ENCODE measurements at regions not wholly inside any gene's neighbourhood (a gene's known extent, or its start where the extent isn't known, plus 50 kb on each side); places are given as distances from the start of the nearest gene placed in this dataset.

DNA sequence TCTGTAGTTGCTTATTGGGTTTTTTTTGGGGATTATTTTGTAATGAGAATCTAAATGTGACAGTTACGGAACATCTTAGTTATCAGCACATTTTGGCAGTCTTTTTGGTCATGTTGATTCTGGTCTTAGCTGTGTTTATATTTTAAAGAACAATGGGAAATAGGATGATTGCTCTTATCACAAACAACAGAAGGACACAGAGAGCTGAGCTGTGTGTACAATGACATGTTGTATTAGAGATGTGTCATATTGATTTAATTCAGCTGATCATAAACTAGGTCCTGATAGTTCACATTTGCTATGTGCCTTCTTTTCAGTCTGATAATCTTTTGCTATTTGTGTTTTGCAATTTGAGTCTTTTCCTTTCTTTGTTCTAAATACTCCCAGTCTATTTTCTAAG, 781.7 kb downstream of the TRHDE start:
- TF ChIP-seq, protein P1, sequence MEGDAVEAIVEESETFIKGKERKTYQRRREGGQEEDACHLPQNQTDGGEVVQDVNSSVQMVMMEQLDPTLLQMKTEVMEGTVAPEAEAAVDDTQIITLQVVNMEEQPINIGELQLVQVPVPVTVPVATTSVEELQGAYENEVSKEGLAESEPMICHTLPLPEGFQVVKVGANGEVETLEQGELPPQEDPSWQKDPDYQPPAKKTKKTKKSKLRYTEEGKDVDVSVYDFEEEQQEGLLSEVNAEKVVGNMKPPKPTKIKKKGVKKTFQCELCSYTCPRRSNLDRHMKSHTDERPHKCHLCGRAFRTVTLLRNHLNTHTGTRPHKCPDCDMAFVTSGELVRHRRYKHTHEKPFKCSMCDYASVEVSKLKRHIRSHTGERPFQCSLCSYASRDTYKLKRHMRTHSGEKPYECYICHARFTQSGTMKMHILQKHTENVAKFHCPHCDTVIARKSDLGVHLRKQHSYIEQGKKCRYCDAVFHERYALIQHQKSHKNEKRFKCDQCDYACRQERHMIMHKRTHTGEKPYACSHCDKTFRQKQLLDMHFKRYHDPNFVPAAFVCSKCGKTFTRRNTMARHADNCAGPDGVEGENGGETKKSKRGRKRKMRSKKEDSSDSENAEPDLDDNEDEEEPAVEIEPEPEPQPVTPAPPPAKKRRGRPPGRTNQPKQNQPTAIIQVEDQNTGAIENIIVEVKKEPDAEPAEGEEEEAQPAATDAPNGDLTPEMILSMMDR (IDR thresholded peaks at IDR 0.05; ENCODE audit: borderline replicate concordance, extremely low read depth, insufficient read depth), result no peak
- no peak for FAIRE-seq
- no peak for DNase-seq

DNA sequence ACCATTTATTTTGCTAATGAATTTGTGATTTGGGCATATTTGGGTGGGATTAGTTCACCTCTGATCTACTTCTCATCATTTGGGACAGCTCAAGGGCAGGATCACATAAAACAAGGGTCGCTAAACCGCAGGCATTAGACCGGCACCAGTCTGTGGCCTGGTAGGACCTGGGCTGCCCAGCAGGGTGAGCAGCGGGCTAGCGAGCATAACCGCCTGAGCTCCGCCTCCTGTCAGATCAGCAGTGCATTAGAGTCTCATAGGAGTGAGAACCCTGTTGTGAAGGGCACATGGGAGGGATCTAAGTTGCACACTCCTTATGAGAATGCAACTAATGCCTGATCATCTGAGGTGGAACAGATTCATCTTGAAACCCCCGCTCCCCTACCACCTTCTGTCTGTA, 785.3 kb downstream of the TRHDE start:
- Histone ChIP-seq H3K4me1 (ENCODE audit: control insufficient read depth in 2 of 3, insufficient read depth in 2 of 3, low read depth in 1 of 3, low read length in 3 of 3) (no peaks in the 10 kb centered on the region), H3K27ac (ENCODE audit: low read depth in 2 of 2, low read length in 2 of 2) (no peak overlapping the region), H3K9me3 (ENCODE audit: control insufficient read depth in 2 of 3, insufficient read depth in 1 of 3, low read length in 3 of 3) (no peaks in the 10 kb centered on the region), H3K9ac (ENCODE audit: low read length in 3 of 3) (no peak overlapping the region), H3K27me3 (ENCODE audit: control insufficient read depth, insufficient read depth, low read length) (no peaks in the 10 kb centered on the region), H3K4me3 (ENCODE audit: low read length in 3 of 3) (no peak overlapping the region), H3K36me3 (ENCODE audit: control insufficient read depth in 2 of 3, insufficient read depth in 3 of 3, low read length in 3 of 3) (no peaks in the 10 kb centered on the region)
- TF ChIP-seq, protein P1 (IDR thresholded peaks at IDR 0.05; ENCODE audit: borderline replicate concordance, extremely low read depth, insufficient read depth), result no peak
- DNase-seq, result peak in 1 of 5 donors; percentile 39
- no peak for FAIRE-seq
- intact Hi-C loops (cut with DNase I), result no loop called here

More for the DNA sequence above, 781.7 kb downstream of the TRHDE start:
- Histone ChIP-seq H3K4me3 (ENCODE audit: low read length in 3 of 3) (no peak overlapping the region), H3K9ac (ENCODE audit: low read length in 3 of 3) (no peak overlapping the region), H3K9me3 (ENCODE audit: control insufficient read depth in 2 of 3, insufficient read depth in 1 of 3, low read length in 3 of 3) (no peaks in the 10 kb centered on the region), H3K27ac (ENCODE audit: low read depth in 2 of 2, low read length in 2 of 2) (no peak overlapping the region), H3K36me3 (ENCODE audit: control insufficient read depth in 2 of 3, insufficient read depth in 3 of 3, low read length in 3 of 3) (no peaks in the 10 kb centered on the region), H3K27me3 (ENCODE audit: control insufficient read depth, insufficient read depth, low read length) (no peaks in the 10 kb centered on the region), H3K4me1 (ENCODE audit: control insufficient read depth in 2 of 3, insufficient read depth in 2 of 3, low read depth in 1 of 3, low read length in 3 of 3) (no peaks in the 10 kb centered on the region)
- intact Hi-C loops (cut with DNase I), result no loop called here

DNA sequence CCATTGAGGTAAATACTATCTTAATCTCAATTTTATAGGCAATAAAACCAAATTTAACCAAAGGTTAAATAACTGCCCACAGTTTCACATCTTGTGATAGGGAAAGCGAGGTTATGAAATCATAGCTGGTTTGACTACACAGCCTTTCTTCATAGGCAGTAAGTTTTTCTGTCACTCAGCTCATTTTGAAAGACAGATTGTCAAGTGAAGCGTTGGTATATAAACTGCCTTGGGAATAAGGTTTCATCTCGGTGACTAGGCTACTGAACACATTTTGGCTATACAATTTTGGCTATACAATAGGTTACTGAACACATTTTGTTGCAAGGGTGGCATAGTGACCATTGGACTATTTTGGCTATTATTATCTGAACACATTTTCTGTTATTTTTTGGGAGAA, 793.7 kb downstream of the TRHDE start:
- no peak for DNase-seq
- H3K36me3 ChIP-seq (ENCODE audit: control insufficient read depth in 2 of 3, insufficient read depth in 3 of 3, low read length in 3 of 3), result no peaks in the 10 kb centered on the region
- intact Hi-C loops (cut with DNase I), result no loop called here
- H3K4me1 ChIP-seq (ENCODE audit: control insufficient read depth in 2 of 3, insufficient read depth in 2 of 3, low read depth in 1 of 3, low read length in 3 of 3), result no peaks in the 10 kb centered on the region
- TF ChIP-seq, protein P1 (IDR thresholded peaks at IDR 0.05; ENCODE audit: borderline replicate concordance, extremely low read depth, insufficient read depth), result no peak
- H3K27ac ChIP-seq (ENCODE audit: low read depth in 2 of 2, low read length in 2 of 2), result no peak overlapping the region
- H3K4me3 ChIP-seq (ENCODE audit: low read length in 3 of 3), result no peak overlapping the region
- no peak for FAIRE-seq
- H3K27me3 ChIP-seq (ENCODE audit: control insufficient read depth, insufficient read depth, low read length), result no peaks in the 10 kb centered on the region
- no peaks in the 10 kb centered on the region for H3K9me3 ChIP-seq (ENCODE audit: control insufficient read depth in 2 of 3, insufficient read depth in 1 of 3, low read length in 3 of 3)
- no peak overlapping the region for H3K9ac ChIP-seq (ENCODE audit: low read length in 3 of 3)

DNA sequence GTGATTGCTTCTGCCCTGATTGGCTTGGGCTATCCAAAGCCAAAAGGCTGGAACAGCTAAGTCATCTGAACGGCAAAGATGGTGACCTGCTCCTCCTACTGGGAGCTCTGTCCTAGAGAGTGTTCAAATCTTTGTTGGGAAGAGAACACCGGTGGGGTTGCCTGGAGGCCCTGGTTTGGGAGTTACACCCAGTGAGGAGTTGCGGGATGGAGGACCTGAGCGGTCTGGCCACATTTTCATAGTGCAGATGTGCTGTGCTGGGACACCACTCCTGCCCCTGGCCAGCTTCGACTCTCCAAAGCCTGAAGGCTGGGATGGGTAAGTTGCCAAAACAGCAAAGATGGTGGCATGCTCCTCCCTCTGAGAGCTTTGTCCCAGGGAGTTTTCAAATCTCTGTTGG, 795.4 kb downstream of the TRHDE start:
- FAIRE-seq, result no peak
- TF ChIP-seq, protein P1 (IDR thresholded peaks at IDR 0.05; ENCODE audit: borderline replicate concordance, extremely low read depth, insufficient read depth), result no peak
- Histone ChIP-seq H3K27me3 (ENCODE audit: control insufficient read depth, insufficient read depth, low read length) (no peaks in the 10 kb centered on the region), H3K9me3 (ENCODE audit: control insufficient read depth in 2 of 3, insufficient read depth in 1 of 3, low read length in 3 of 3) (peaks cover 0 to 5% (median 0%) of the 10 kb centered on the region in 3 donors), H3K9ac (ENCODE audit: low read length in 3 of 3) (no peak overlapping the region), H3K27ac (ENCODE audit: low read depth in 2 of 2, low read length in 2 of 2) (no peak overlapping the region), H3K36me3 (ENCODE audit: control insufficient read depth in 2 of 3, insufficient read depth in 3 of 3, low read length in 3 of 3) (no peaks in the 10 kb centered on the region), H3K4me3 (ENCODE audit: low read length in 3 of 3) (no peak overlapping the region), H3K4me1 (ENCODE audit: control insufficient read depth in 2 of 3, insufficient read depth in 2 of 3, low read depth in 1 of 3, low read length in 3 of 3) (no peaks in the 10 kb centered on the region)
- intact Hi-C loops (cut with DNase I), result no loop called here
- peak in 1 of 5 donors; percentile 57 for DNase-seq

Data from kidney (tissue), 13 donors.